KMS-11 (cell line): ENCODE measurements at regions not wholly inside any gene's neighbourhood (a gene's known extent, or its start where the extent isn't known, plus 50 kb on each side); places are given as distances from the start of the nearest gene placed in this dataset.

Experiments
- H2AFZ ChIP-seq: fragments of 200-600 bp; sonication (generic); 2 replicates; pipeline ENCODE4 v1.6.1; 2016; ENCODE audit warnings: antibody characterized with exemption, mixed run types, low read depth
- H3K27ac ChIP-seq: fragments of 200-600 bp; sonication (generic); 2 replicates; pipeline ENCODE4 v1.6.1; 2016; ENCODE audit warnings: mild to moderate bottlenecking, mixed run types
- H3K27me3 ChIP-seq: fragments of 200-600 bp; sonication (generic); 2 replicates; pipeline ENCODE4 v1.6.1; 2017; ENCODE audit warnings: mild to moderate bottlenecking, low read depth, mixed run types, moderate library complexity; ENCODE audit not compliant: insufficient read depth
- H3K36me3 ChIP-seq: fragments of 200-600 bp; sonication (generic); 2 replicates; pipeline ENCODE4 v1.6.1; 2017; ENCODE audit warnings: mild to moderate bottlenecking, mixed run types; ENCODE audit not compliant: insufficient read depth
- H3K4me1 ChIP-seq: fragments of 200-600 bp; sonication (generic); 2 replicates; pipeline ENCODE4 v1.6.1; 2016; ENCODE audit warnings: mild to moderate bottlenecking, low read depth, mixed run types; ENCODE audit not compliant: poor library complexity, severe bottlenecking
- H3K4me2 ChIP-seq: fragments of 200-600 bp; sonication (generic); 2 replicates; pipeline ENCODE4 v1.7.0; 2016; ENCODE audit warnings: mild to moderate bottlenecking, mixed run types
- H3K4me3 ChIP-seq: fragments of 200-600 bp; sonication (generic); IDR thresholded peaks from 2 replicates; pipeline ENCODE4 v1.6.1; 2017; ENCODE audit warnings: low read depth, low read length, mixed read lengths; ENCODE audit not compliant: insufficient read depth
- H3K79me2 ChIP-seq: fragments of 200-600 bp; sonication (generic); 2 replicates; pipeline ENCODE4 v1.6.1; 2016; ENCODE audit warnings: low read depth, mixed run types; ENCODE audit not compliant: insufficient read depth
- H3K9ac ChIP-seq: fragments of 200-600 bp; sonication (generic); 2 replicates; pipeline ENCODE4 v1.6.1; 2016; ENCODE audit warnings: mild to moderate bottlenecking, mixed run types
- H4K20me1 ChIP-seq: fragments of 200-600 bp; sonication (generic); 2 replicates; pipeline ENCODE4 v1.6.1; 2016; ENCODE audit warnings: mild to moderate bottlenecking, mixed run types; ENCODE audit not compliant: insufficient read depth
- CTCF ChIP-seq: fragments of 200-600 bp; sonication (generic); conservative IDR thresholded peaks from 2 replicates; pipeline ENCODE4 v1.6.1; 2017; ENCODE audit warnings: low read depth, mild to moderate bottlenecking, antibody characterized with exemption, low read length, moderate library complexity, mixed read lengths

GRCh38 chr14:36443374-36443773 is 76.7 kb downstream of the NKX2-1 start:
- Histone ChIP-seq H3K9ac (no peak overlapping the region), H3K79me2 (no peaks in the 10 kb centered on the region), H3K4me1 (no peaks in the 10 kb centered on the region), H3K27me3 (no peaks in the 10 kb centered on the region), H3K36me3 (no peaks in the 10 kb centered on the region), H4K20me1 (no peaks in the 10 kb centered on the region), H3K4me3 (no peak overlapping the region), H2AFZ (no peak overlapping the region), H3K4me2 (no peak overlapping the region), H3K27ac (no peak overlapping the region)
- TF ChIP-seq CTCF: no peak

- Histone ChIP-seq H3K4me3 (no peak overlapping the region), H3K79me2 (no peaks in the 10 kb centered on the region), H3K27ac (no peak overlapping the region), H3K9ac (no peak overlapping the region), H2AFZ (no peak overlapping the region), H3K36me3 (no peaks in the 10 kb centered on the region), H3K4me1 (no peaks in the 10 kb centered on the region), H3K4me2 (no peak overlapping the region), H4K20me1 (no peaks in the 10 kb centered on the region), H3K27me3 (no peaks in the 10 kb centered on the region)
- TF ChIP-seq CTCF: no peak
These were observed 77.2 kb downstream of the NKX2-1 start for GRCh38 chr14:36442824-36443241.

- H4K20me1 ChIP-seq: no peaks in the 10 kb centered on the region
- TF ChIP-seq CTCF: no peak
- no peak overlapping the region for H2AFZ ChIP-seq
- H3K27ac ChIP-seq: no peak overlapping the region
- no peaks in the 10 kb centered on the region for H3K36me3 ChIP-seq
- no peaks in the 10 kb centered on the region for H3K4me1 ChIP-seq
- H3K4me2 ChIP-seq: no peak overlapping the region
- H3K9ac ChIP-seq: no peak overlapping the region
- H3K27me3 ChIP-seq: no peaks in the 10 kb centered on the region
- H3K79me2 ChIP-seq: no peaks in the 10 kb centered on the region
- no peak overlapping the region for H3K4me3 ChIP-seq
These were observed 78.7 kb downstream of the NKX2-1 start for GRCh38 chr14:36441283-36441682.

GRCh38 chr14:36439766-36440165 is 80.3 kb downstream of the NKX2-1 start:
- H2AFZ ChIP-seq: no peak overlapping the region
- H4K20me1 ChIP-seq: no peaks in the 10 kb centered on the region
- H3K4me2 ChIP-seq: no peak overlapping the region
- H3K4me1 ChIP-seq: no peaks in the 10 kb centered on the region
- H3K79me2 ChIP-seq: no peaks in the 10 kb centered on the region
- no peak for TF ChIP-seq CTCF
- no peaks in the 10 kb centered on the region for H3K27me3 ChIP-seq
- no peaks in the 10 kb centered on the region for H3K36me3 ChIP-seq
- H3K27ac ChIP-seq: no peak overlapping the region
- no peak overlapping the region for H3K9ac ChIP-seq
- no peak overlapping the region for H3K4me3 ChIP-seq
